ENCODE measurements at regions not wholly inside any gene's neighbourhood (a gene's known extent, or its start where the extent isn't known, plus 50 kb on each side); places are given as distances from the start of the nearest gene placed in this dataset.

DNA sequence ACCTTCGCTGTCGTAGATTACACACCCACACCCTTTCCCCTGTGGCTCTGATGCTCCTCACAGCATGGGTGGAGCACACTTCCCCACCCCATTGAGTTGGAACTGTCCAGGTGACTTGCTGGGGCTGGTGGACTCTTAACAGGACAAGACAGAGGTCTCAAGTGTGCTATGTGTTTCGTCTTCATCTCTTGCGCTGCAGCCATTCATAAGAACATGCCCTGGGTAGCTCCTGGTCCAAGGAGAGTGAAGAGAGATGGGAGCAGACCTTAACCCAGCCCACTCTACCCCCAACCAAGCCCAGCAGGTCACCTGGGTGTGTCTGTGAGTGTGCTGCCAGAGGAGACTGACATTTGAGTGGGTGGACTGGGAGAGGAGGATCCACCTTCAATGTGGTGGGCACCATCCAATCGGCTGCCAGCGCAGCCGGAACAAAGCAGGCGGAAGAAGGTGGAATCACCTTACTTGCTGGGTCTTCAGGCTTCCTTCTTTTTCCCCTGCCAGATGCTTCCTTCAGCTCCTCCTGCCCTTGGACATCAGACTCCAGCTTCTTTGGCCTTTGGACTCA lies 112.4 kb downstream of the HTR5A start:
- Mint-ChIP-seq H3K27ac (no peak overlapping the region), H3K36me3 (ENCODE audit: low read depth) (peaks cover 36% of the 10 kb centered on the region), H3K9me3 (peaks cover 63% of the 10 kb centered on the region), H3K4me3 (no peak overlapping the region), H3K4me1 (no peaks in the 10 kb centered on the region), H3K27me3 (ENCODE audit: insufficient read depth, low read depth, poor library complexity) (peaks cover 6% of the 10 kb centered on the region)
- ATAC-seq (no peak), DNase-seq (ENCODE audit: low spot score) (no peak)
- Histone ChIP-seq H3K4me2 (no peak overlapping the region), H3K9me2 (ENCODE audit: insufficient read depth) (no peaks in the 10 kb centered on the region), H3F3A (replicated peaks; ENCODE audit: low read depth) (no peaks in the 10 kb centered on the region), H3K27me3 (ENCODE audit: insufficient read depth) (no peaks in the 10 kb centered on the region), H3K27ac (ENCODE audit: low read depth) (no peak overlapping the region), H3K79me2 (replicated peaks; ENCODE audit: insufficient read depth) (no peaks in the 10 kb centered on the region), H4K20me1 (replicated peaks; ENCODE audit: insufficient read depth) (no peaks in the 10 kb centered on the region), H3K36me3 (ENCODE audit: insufficient read depth) (no peaks in the 10 kb centered on the region), H3K4me3 (no peak overlapping the region), H2AFZ (no peak overlapping the region), H3K4me1 (ENCODE audit: insufficient read depth) (no peaks in the 10 kb centered on the region)
- TF ChIP-seq, protein P1, sequence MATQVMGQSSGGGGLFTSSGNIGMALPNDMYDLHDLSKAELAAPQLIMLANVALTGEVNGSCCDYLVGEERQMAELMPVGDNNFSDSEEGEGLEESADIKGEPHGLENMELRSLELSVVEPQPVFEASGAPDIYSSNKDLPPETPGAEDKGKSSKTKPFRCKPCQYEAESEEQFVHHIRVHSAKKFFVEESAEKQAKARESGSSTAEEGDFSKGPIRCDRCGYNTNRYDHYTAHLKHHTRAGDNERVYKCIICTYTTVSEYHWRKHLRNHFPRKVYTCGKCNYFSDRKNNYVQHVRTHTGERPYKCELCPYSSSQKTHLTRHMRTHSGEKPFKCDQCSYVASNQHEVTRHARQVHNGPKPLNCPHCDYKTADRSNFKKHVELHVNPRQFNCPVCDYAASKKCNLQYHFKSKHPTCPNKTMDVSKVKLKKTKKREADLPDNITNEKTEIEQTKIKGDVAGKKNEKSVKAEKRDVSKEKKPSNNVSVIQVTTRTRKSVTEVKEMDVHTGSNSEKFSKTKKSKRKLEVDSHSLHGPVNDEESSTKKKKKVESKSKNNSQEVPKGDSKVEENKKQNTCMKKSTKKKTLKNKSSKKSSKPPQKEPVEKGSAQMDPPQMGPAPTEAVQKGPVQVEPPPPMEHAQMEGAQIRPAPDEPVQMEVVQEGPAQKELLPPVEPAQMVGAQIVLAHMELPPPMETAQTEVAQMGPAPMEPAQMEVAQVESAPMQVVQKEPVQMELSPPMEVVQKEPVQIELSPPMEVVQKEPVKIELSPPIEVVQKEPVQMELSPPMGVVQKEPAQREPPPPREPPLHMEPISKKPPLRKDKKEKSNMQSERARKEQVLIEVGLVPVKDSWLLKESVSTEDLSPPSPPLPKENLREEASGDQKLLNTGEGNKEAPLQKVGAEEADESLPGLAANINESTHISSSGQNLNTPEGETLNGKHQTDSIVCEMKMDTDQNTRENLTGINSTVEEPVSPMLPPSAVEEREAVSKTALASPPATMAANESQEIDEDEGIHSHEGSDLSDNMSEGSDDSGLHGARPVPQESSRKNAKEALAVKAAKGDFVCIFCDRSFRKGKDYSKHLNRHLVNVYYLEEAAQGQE (IDR thresholded peaks at IDR 0.05; ENCODE audit: unreplicated experiment), result no peak
- TF ChIP-seq, protein P2, sequence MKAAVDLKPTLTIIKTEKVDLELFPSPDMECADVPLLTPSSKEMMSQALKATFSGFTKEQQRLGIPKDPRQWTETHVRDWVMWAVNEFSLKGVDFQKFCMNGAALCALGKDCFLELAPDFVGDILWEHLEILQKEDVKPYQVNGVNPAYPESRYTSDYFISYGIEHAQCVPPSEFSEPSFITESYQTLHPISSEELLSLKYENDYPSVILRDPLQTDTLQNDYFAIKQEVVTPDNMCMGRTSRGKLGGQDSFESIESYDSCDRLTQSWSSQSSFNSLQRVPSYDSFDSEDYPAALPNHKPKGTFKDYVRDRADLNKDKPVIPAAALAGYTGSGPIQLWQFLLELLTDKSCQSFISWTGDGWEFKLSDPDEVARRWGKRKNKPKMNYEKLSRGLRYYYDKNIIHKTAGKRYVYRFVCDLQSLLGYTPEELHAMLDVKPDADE (IDR thresholded peaks at IDR 0.05), result no peak
- TF ChIP-seq, protein P3, sequence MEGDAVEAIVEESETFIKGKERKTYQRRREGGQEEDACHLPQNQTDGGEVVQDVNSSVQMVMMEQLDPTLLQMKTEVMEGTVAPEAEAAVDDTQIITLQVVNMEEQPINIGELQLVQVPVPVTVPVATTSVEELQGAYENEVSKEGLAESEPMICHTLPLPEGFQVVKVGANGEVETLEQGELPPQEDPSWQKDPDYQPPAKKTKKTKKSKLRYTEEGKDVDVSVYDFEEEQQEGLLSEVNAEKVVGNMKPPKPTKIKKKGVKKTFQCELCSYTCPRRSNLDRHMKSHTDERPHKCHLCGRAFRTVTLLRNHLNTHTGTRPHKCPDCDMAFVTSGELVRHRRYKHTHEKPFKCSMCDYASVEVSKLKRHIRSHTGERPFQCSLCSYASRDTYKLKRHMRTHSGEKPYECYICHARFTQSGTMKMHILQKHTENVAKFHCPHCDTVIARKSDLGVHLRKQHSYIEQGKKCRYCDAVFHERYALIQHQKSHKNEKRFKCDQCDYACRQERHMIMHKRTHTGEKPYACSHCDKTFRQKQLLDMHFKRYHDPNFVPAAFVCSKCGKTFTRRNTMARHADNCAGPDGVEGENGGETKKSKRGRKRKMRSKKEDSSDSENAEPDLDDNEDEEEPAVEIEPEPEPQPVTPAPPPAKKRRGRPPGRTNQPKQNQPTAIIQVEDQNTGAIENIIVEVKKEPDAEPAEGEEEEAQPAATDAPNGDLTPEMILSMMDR (conservative IDR thresholded peaks at IDR 0.05; ENCODE audit: low read depth in 2 of 2), result no peak
- TF ChIP-seq NANOG (IDR thresholded peaks at IDR 0.05; ENCODE audit: borderline replicate concordance) (no peak), CREB1 (CRISPR knock-in tag; IDR thresholded peaks at IDR 0.05; ENCODE audit: low read depth) (no peak), ZNF114 (CRISPR knock-in tag; IDR thresholded peaks at IDR 0.05) (no peak), JUNB (IDR thresholded peaks at IDR 0.05; ENCODE audit: unreplicated experiment) (no peak), POLR2AphosphoS5 (IDR thresholded peaks at IDR 0.05; ENCODE audit: low read depth) (no peak), EZH2 (IDR thresholded peaks at IDR 0.05; ENCODE audit: low read depth, unreplicated experiment) (no peak), EZH2phosphoT487 (IDR thresholded peaks at IDR 0.05; ENCODE audit: unreplicated experiment) (no peak), ZNF331 (CRISPR knock-in tag; IDR thresholded peaks at IDR 0.05; ENCODE audit: low read depth) (no peak), STAT1 (IDR thresholded peaks at IDR 0.05; ENCODE audit: unreplicated experiment) (no peak)
- TF ChIP-seq, protein P4, sequence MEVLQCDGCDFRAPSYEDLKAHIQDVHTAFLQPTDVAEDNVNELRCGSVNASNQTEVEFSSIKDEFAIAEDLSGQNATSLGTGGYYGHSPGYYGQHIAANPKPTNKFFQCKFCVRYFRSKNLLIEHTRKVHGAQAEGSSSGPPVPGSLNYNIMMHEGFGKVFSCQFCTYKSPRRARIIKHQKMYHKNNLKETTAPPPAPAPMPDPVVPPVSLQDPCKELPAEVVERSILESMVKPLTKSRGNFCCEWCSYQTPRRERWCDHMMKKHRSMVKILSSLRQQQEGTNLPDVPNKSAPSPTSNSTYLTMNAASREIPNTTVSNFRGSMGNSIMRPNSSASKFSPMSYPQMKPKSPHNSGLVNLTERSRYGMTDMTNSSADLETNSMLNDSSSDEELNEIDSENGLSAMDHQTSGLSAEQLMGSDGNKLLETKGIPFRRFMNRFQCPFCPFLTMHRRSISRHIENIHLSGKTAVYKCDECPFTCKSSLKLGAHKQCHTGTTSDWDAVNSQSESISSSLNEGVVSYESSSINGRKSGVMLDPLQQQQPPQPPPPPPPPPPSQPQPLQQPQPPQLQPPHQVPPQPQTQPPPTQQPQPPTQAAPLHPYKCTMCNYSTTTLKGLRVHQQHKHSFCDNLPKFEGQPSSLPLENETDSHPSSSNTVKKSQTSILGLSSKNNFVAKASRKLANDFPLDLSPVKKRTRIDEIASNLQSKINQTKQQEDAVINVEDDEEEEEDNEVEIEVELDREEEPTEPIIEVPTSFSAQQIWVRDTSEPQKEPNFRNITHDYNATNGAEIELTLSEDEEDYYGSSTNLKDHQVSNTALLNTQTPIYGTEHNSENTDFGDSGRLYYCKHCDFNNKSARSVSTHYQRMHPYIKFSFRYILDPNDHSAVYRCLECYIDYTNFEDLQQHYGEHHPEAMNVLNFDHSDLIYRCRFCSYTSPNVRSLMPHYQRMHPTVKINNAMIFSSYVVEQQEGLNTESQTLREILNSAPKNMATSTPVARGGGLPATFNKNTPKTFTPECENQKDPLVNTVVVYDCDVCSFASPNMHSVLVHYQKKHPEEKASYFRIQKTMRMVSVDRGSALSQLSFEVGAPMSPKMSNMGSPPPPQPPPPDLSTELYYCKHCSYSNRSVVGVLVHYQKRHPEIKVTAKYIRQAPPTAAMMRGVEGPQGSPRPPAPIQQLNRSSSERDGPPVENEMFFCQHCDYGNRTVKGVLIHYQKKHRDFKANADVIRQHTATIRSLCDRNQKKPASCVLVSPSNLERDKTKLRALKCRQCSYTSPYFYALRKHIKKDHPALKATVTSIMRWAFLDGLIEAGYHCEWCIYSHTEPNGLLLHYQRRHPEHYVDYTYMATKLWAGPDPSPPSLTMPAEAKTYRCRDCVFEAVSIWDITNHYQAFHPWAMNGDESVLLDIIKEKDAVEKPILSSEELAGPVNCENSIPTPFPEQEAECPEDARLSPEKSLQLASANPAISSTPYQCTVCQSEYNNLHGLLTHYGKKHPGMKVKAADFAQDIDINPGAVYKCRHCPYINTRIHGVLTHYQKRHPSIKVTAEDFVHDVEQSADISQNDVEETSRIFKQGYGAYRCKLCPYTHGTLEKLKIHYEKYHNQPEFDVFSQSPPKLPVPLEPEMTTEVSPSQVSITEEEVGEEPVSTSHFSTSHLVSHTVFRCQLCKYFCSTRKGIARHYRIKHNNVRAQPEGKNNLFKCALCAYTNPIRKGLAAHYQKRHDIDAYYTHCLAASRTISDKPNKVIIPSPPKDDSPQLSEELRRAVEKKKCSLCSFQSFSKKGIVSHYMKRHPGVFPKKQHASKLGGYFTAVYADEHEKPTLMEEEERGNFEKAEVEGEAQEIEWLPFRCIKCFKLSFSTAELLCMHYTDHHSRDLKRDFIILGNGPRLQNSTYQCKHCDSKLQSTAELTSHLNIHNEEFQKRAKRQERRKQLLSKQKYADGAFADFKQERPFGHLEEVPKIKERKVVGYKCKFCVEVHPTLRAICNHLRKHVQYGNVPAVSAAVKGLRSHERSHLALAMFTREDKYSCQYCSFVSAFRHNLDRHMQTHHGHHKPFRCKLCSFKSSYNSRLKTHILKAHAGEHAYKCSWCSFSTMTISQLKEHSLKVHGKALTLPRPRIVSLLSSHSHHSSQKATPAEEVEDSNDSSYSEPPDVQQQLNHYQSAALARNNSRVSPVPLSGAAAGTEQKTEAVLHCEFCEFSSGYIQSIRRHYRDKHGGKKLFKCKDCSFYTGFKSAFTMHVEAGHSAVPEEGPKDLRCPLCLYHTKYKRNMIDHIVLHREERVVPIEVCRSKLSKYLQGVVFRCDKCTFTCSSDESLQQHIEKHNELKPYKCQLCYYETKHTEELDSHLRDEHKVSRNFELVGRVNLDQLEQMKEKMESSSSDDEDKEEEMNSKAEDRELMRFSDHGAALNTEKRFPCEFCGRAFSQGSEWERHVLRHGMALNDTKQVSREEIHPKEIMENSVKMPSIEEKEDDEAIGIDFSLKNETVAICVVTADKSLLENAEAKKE (CRISPR knock-in tag; IDR thresholded peaks at IDR 0.05), result no peak

Data from GM23338 (cell line).